Mucosa of descending colon (tissue), 3 donors: ENCODE measurements at regions not wholly inside any gene's neighbourhood (a gene's known extent, or its start where the extent isn't known, plus 50 kb on each side); places are given as distances from the start of the nearest gene placed in this dataset.

Source experiments
- ATAC-seq: fragments of 200-7000 bp; cut with Tn5 transposase; one replicate; pipeline ENCODE4 v1.9.1; 2020; ENCODE audit warnings: mild to moderate bottlenecking, moderate library complexity
- DNase-seq, 3 donors: peaks; one replicate each; pipeline ENCODE4 v3.0.0-alpha.2; 2020
- H3K36me3 ChIP-seq: fragments of 200-600 bp; one replicate; pipeline ENCODE4 v1.8.0; 2021; ENCODE audit warnings: low read depth, mild to moderate bottlenecking
- H3K4me1 ChIP-seq: fragments of 200-600 bp; one replicate; pipeline ENCODE4 v1.8.0; 2021; ENCODE audit warnings: low read depth, mild to moderate bottlenecking
- H3K4me3 ChIP-seq: fragments of 200-600 bp; one replicate; pipeline ENCODE4 v1.8.0; 2021; ENCODE audit warnings: mild to moderate bottlenecking
- H3K9me3 ChIP-seq: fragments of 200-600 bp; one replicate; pipeline ENCODE4 v1.8.0; 2021; ENCODE audit warnings: mild to moderate bottlenecking
- CTCF ChIP-seq: fragments of 200-600 bp; IDR thresholded peaks from one replicate; pipeline ENCODE4 v1.8.0; 2022; ENCODE audit warnings: antibody characterized with exemption, mild to moderate bottlenecking
- intact Hi-C, 2 donors: fragments of 100-400 bp; cut with DNase I in 1 of 2; cut with micrococcal nuclease in 1 of 2; formaldehyde crosslinking; loops; one replicate each; pipeline versions ENCODE4 v1.11.0 to v1.11.1; 2022; cut with DNase I, micrococcal nuclease
- donor health status: DM: no; HTN: no; CAD: no; lungs with moderate emphysema.
- donor health status: DM: no; HTN: no; CAD: no.
- donor health status: DM: no; HTN: yes; CAD: no.

- H3K4me3 ChIP-seq: no peak overlapping the region
- no peaks in the 10 kb centered on the region for H3K36me3 ChIP-seq
- TF ChIP-seq CTCF: no peak
- ATAC-seq (no peak), DNase-seq (no peak)
- peaks cover 2% of the 10 kb centered on the region for H3K9me3 ChIP-seq
- intact Hi-C loops: no loop called here
- H3K4me1 ChIP-seq: no peaks in the 10 kb centered on the region
Measured at GRCh38 chr13:75986818-75987217, 350.7 kb downstream of the LMO7 start.

DNA sequence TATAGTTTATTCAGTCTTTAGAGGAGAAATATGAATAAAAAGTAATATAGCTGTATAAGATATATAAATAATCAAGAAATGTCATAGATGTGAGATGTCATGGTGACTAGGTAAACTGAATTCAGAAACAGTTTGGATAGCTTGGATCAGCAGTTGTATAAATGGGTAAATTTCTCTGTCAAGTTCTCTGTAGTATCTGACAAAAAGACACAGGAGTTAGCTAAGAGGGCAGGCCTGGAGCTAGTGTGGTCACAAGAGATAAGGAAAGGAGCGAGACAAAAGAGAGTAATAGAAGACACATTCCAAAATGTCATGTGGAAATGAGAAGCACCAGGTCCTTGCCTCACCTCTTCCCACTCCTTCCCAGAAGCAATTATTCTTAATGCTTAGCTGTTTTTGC is 349.0 kb downstream of the LMO7 start:
- DNase-seq (no peak), ATAC-seq (no peak)
- no peak overlapping the region for H3K4me3 ChIP-seq
- intact Hi-C loops: no loop called here
- H3K36me3 ChIP-seq: no peaks in the 10 kb centered on the region
- H3K4me1 ChIP-seq: no peaks in the 10 kb centered on the region
- peaks cover 2% of the 10 kb centered on the region for H3K9me3 ChIP-seq
- TF ChIP-seq CTCF: no peak

GRCh38 chr13:75978818-75979217 is 342.7 kb downstream of the LMO7 start:
- no peaks in the 10 kb centered on the region for H3K9me3 ChIP-seq
- no peak for TF ChIP-seq CTCF
- intact Hi-C loops: no loop called here
- ATAC-seq: no peak
- H3K36me3 ChIP-seq: no peaks in the 10 kb centered on the region
- no peak for DNase-seq
- H3K4me1 ChIP-seq: no peaks in the 10 kb centered on the region
- no peak overlapping the region for H3K4me3 ChIP-seq

DNA sequence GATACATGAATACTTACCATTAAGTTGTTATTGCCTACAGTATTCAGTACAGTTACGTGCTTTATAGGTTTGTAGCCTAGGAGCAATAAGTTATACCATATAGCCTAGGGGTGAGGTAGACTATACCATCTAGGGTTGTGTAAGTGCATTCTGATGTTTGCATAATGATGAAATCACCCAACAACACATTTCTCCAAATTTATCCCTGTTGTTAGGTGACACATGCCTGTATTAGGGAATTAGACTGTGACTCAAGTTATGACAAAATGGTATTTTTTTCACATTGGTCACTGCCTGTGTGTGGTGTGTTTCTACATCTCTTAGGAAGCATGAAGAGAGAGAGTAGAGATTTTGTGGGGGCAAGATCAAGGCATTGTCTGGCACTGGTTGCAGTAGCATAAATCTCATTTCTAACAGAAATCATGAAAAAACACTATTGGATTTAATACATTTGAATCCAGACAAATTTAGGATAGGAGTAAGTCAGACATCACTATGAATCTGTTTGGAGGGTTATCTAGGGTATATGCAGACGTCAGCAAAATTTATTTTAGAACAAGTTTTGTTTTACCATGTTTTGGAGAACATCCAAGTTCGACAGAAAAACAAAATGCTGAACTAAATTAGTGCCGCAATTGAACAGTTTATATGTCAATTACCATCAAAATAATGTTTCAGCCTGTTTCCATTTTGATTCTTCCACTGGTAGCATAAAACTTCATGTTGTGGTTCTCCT is 332.1 kb downstream of the LMO7 start:
- Histone ChIP-seq H3K4me1 (no peaks in the 10 kb centered on the region), H3K36me3 (no peaks in the 10 kb centered on the region), H3K4me3 (no peak overlapping the region), H3K9me3 (no peaks in the 10 kb centered on the region)
- no peak for TF ChIP-seq CTCF
- ATAC-seq (no peak), DNase-seq (no peak)
- intact Hi-C loops: no loop called here

GRCh38 chr13:75963302-75963701 is 327.2 kb downstream of the LMO7 start:
- intact Hi-C loops: no loop called here
- Histone ChIP-seq H3K4me3 (no peak overlapping the region), H3K9me3 (no peaks in the 10 kb centered on the region), H3K4me1 (no peaks in the 10 kb centered on the region), H3K36me3 (no peaks in the 10 kb centered on the region)
- no peak for ATAC-seq
- TF ChIP-seq CTCF: no peak
- DNase-seq: no peak

DNA sequence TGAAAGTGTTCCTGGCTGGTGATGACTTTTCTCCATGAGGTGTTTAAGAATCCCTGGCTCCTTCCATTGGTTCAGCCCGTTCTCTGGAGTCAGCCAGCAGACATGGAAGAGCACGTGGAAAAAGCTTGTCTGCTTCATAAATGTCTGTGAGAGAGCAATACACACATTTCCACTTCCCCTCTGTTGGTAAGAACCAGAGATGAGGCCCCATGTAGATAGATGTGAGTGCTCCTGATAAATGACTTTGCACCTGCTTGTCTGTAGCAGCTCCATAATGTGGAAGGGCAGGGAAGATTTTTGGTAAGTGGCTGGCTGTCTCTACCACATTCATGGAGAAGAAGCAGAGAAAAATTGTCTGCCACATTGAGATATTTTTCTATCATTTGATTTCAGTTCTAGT is 325.8 kb downstream of the LMO7 start:
- Histone ChIP-seq H3K4me3 (no peak overlapping the region), H3K9me3 (no peaks in the 10 kb centered on the region), H3K4me1 (no peaks in the 10 kb centered on the region), H3K36me3 (no peaks in the 10 kb centered on the region)
- no peak for DNase-seq
- no peak for ATAC-seq
- no peak for TF ChIP-seq CTCF
- intact Hi-C loops: no loop called here
